NCI-H2171 treated with DMSO at 0.1 percent for 48 hours (cell line): ENCODE measurements at regions not wholly inside any gene's neighbourhood (a gene's known extent, or its start where the extent isn't known, plus 50 kb on each side); places are given as distances from the start of the nearest gene placed in this dataset.
A peak's percentile ranks its signal among the peaks of the same experiment; 100 is the strongest.

Experiments
- DNase-seq: peaks from one replicate; lab custom pipeline; 2025; lab: John Stamatoyannopoulos, UW

- DNase-seq, result peak; percentile 35
Measured at GRCh38 chr12:91577586-91578539, 395.2 kb upstream of the DCN start.

GRCh38 chr12:91576432-91576831 lies 393.8 kb upstream of the DCN start:
- DNase-seq, result no peak

- DNase-seq, result no peak
Measured at GRCh38 chr12:91575630-91576029, 393.0 kb upstream of the DCN start.

- no peak for DNase-seq
Measured at GRCh38 chr12:91574975-91575374, 392.4 kb upstream of the DCN start.

GRCh38 chr12:91574391-91574790 lies 391.8 kb upstream of the DCN start:
- no peak for DNase-seq

GRCh38 chr12:91572869-91573268 lies 390.3 kb upstream of the DCN start:
- DNase-seq, result no peak

GRCh38 chr12:91567100-91567485 lies 384.5 kb upstream of the DCN start:
- no peak for DNase-seq

- DNase-seq, result no peak
Measured at GRCh38 chr12:91566328-91567099, 383.9 kb upstream of the DCN start.

GRCh38 chr12:91565846-91566245 lies 383.2 kb upstream of the DCN start:
- peak; percentile 26 for DNase-seq

GRCh38 chr12:91565246-91565645 lies 382.6 kb upstream of the DCN start:
- no peak for DNase-seq

- DNase-seq, result no peak
Measured at GRCh38 chr12:91563011-91563765, 380.6 kb upstream of the DCN start.

- no peak for DNase-seq
Measured at GRCh38 chr12:91562476-91562875, 379.9 kb upstream of the DCN start.

- no peak for DNase-seq
Measured at GRCh38 chr12:91561958-91562325, 379.3 kb upstream of the DCN start.

- DNase-seq, result no peak
Measured at GRCh38 chr12:91561301-91561957, 378.8 kb upstream of the DCN start.

- no peak for DNase-seq
Measured at GRCh38 chr12:91556909-91557308, 374.3 kb upstream of the DCN start.

- DNase-seq, result no peak
Measured at GRCh38 chr12:91555436-91556415, 373.1 kb upstream of the DCN start.

- DNase-seq, result no peak
Measured at GRCh38 chr12:91551927-91552326, 369.3 kb upstream of the DCN start.

GRCh38 chr12:91551242-91551641 lies 368.6 kb upstream of the DCN start:
- no peak for DNase-seq

- DNase-seq, result no peak
Measured at GRCh38 chr12:91542666-91543065, 360.0 kb upstream of the DCN start.

GRCh38 chr12:91542067-91542466 lies 359.4 kb upstream of the DCN start:
- DNase-seq, result peak; percentile 60

- no peak for DNase-seq
Measured at GRCh38 chr12:91538418-91538817, 355.8 kb upstream of the DCN start.
